ENCODE measurements at regions not wholly inside any gene's neighbourhood (a gene's known extent, or its start where the extent isn't known, plus 50 kb on each side); places are given as distances from the start of the nearest gene placed in this dataset.
"Not testable (repeated sequence)": the region's sequence is repeated elsewhere in the genome, so short reads cannot be mapped to it uniquely, and the experiment has no call there.

DNA sequence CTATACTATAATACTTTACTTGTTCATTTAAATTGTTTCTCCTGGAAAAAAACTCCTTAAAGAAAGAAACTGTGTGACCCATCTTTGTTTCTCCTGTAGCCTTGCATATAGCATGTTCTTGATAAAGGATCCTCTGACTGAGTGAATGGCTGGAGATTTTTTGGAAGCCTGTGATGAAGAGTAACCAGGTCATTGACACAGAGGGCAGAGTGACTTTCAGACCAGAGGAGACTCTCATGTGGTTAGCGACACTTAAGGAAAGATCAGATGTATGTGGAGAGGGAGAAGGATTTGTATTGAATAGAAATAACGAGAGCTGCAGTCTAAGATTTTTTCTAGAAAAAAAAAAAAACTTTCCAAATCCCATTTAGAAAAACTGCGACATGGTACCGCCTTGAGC, 85.5 kb downstream of the TRIM43 start:
- FAIRE-seq (no peak), DNase-seq (ENCODE audit: low read depth, low spot score) (no peak)
- Histone ChIP-seq H3K79me2 (ENCODE audit: control insufficient read depth, insufficient read depth, low read length) (no peaks in the 10 kb centered on the region), H3K27ac (ENCODE audit: insufficient read depth, low read depth, low read length) (no peak overlapping the region), H3K4me1 (ENCODE audit: control insufficient read depth, extremely low read depth, insufficient read depth, low read length) (no peaks in the 10 kb centered on the region), H3K4me2 (ENCODE audit: insufficient read depth, low read length) (no peak overlapping the region), H4K20me1 (replicated peaks; ENCODE audit: control insufficient read depth, extremely low read depth, insufficient read depth, low read length) (no peaks in the 10 kb centered on the region), H3K27me3 (ENCODE audit: control insufficient read depth in 2 of 2, insufficient read depth in 2 of 2, low read length in 2 of 2) (peaks cover 5 to 6% of the 10 kb centered on the region in 2 experiments), H3K9me1 (replicated peaks; ENCODE audit: control insufficient read depth, extremely low read depth, insufficient read depth, low read length) (no peaks in the 10 kb centered on the region), H3K36me3 (ENCODE audit: control insufficient read depth in 2 of 2, extremely low read depth in 1 of 2, insufficient read depth in 2 of 2, low read length in 2 of 2) (no peaks in the 10 kb centered on the region), H3K9ac (replicated peaks; ENCODE audit: extremely low read depth, insufficient read depth, low read length) (no peak overlapping the region), H2AFZ (ENCODE audit: low read depth, low read length) (no peak overlapping the region), H3K4me3 (replicated peaks in 1 of 3; ENCODE audit: insufficient read depth in 1 of 3, low read depth in 1 of 3, low read length in 3 of 3) (no peak overlapping the region), H3K9me3 (replicated peaks; ENCODE audit: control insufficient read depth, insufficient read depth, low read length) (no peaks in the 10 kb centered on the region)
- ChIA-PET CTCF (no interaction called here), POLR2A (no interaction called here)
- no TSS peak for BruUV-seq (replicated peaks)
- intact Hi-C loops (cut with micrococcal nuclease) = no loop called here
- dilution Hi-C loops (cut with MboI; ENCODE audit: extremely low pct_ligation_motif_present, low sequenced_read_pairs) = no loop called here
- no peak for TF ChIP-seq MAX (IDR thresholded peaks at IDR 0.05; ENCODE audit: insufficient read depth, insufficient read length)
- no peak for TF ChIP-seq MYC (IDR thresholded peaks at IDR 0.05; ENCODE audit: low read depth, low read length)
- no peak for TF ChIP-seq EZH2 (IDR thresholded peaks at IDR 0.05; ENCODE audit: borderline replicate concordance, low read depth, low read length, severe bottlenecking)
- no peak for TF ChIP-seq POLR2AphosphoS5 (IDR thresholded peaks at IDR 0.05; ENCODE audit: insufficient read depth, low read depth, low read length)
- no peak for TF ChIP-seq CTCF (IDR thresholded peaks at IDR 0.05; ENCODE audit: extremely low read depth in 1 of 2, insufficient read depth in 1 of 2, low read depth in 1 of 2, low read length in 2 of 2)
- no peak for TF ChIP-seq GATA2 (IDR thresholded peaks at IDR 0.05; ENCODE audit: insufficient read depth, insufficient read length, low read depth, low read length)
- no peak for TF ChIP-seq JUN (IDR thresholded peaks at IDR 0.05; ENCODE audit: borderline replicate concordance, insufficient read depth, insufficient read length, low read depth)
- TF ChIP-seq POLR2A (IDR thresholded peaks at IDR 0.05; ENCODE audit: low read depth, low read length) = no peak
- TF ChIP-seq FOS (IDR thresholded peaks at IDR 0.05; ENCODE audit: borderline replicate concordance, insufficient read depth, low read length) = no peak

DNA sequence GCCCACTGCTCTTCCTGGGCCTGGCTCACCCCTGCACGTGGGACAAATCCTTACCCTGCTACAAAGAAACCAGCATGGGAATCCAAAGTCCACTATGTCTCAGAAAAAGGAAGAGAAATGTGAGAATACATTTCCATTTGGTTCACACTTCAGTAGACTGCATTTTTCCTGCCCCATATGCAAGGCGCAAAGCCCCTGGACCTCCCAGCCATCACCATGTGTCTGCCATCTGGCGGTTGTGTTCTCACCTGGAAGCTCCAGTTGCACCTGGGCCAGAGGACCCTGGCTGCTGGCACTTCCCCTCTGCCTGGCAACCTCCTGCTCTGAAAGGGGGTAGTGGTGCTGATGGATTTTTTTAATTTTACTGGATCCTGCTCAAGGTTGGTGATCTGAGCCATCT, 86.0 kb downstream of the TRIM43 start:
- DNase-seq (ENCODE audit: low read depth, low spot score); H3K9me1 ChIP-seq (replicated peaks; ENCODE audit: control insufficient read depth, extremely low read depth, insufficient read depth, low read length); BruUV-seq (replicated peaks); H3K79me2 ChIP-seq (ENCODE audit: control insufficient read depth, insufficient read depth, low read length); H3K9ac ChIP-seq (replicated peaks; ENCODE audit: extremely low read depth, insufficient read depth, low read length); CTCF ChIA-PET; H3K4me2 ChIP-seq (ENCODE audit: insufficient read depth, low read length); dilution Hi-C loops (cut with MboI; ENCODE audit: extremely low pct_ligation_motif_present, low sequenced_read_pairs); H3K27ac ChIP-seq (ENCODE audit: insufficient read depth, low read depth, low read length); H3K4me1 ChIP-seq (ENCODE audit: control insufficient read depth, extremely low read depth, insufficient read depth, low read length); H3K4me3 ChIP-seq (replicated peaks in 1 of 3; ENCODE audit: insufficient read depth in 1 of 3, low read depth in 1 of 3, low read length in 3 of 3); H3K9me3 ChIP-seq (replicated peaks; ENCODE audit: control insufficient read depth, insufficient read depth, low read length); intact Hi-C loops (cut with micrococcal nuclease); H3K27me3 ChIP-seq (ENCODE audit: control insufficient read depth in 2 of 2, insufficient read depth in 2 of 2, low read length in 2 of 2); H2AFZ ChIP-seq (ENCODE audit: low read depth, low read length); H4K20me1 ChIP-seq (replicated peaks; ENCODE audit: control insufficient read depth, extremely low read depth, insufficient read depth, low read length); H3K36me3 ChIP-seq (ENCODE audit: control insufficient read depth in 2 of 2, extremely low read depth in 1 of 2, insufficient read depth in 2 of 2, low read length in 2 of 2); FAIRE-seq; POLR2A ChIA-PET: not testable (repeated sequence)

DNA sequence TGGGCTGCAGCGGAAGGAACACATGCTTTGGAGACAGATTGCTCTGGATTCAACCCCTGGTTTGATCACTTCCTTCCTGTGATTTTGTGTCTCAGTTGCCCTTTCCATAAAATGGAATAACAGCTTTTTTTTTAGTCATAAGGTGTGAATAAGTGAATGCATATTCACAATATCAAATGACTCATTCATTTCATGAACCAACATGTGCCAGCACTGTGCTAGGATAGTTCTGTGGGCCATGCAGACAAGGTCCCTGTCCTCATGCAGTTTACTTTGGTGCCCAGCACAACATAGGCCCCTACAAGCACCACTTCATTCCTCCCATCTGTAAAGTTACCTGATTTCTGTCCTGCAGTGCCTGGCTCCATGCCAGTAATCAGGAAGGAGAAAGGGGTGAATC, 89.4 kb downstream of the TRIM43 start:
- BruUV-seq (replicated peaks); H3K79me2 ChIP-seq (ENCODE audit: control insufficient read depth, insufficient read depth, low read length); H3K9me3 ChIP-seq (replicated peaks; ENCODE audit: control insufficient read depth, insufficient read depth, low read length); H3K27ac ChIP-seq (ENCODE audit: insufficient read depth, low read depth, low read length); H3K9me1 ChIP-seq (replicated peaks; ENCODE audit: control insufficient read depth, extremely low read depth, insufficient read depth, low read length); DNase-seq (ENCODE audit: low read depth, low spot score); POLR2A ChIA-PET; H3K27me3 ChIP-seq (ENCODE audit: control insufficient read depth in 2 of 2, insufficient read depth in 2 of 2, low read length in 2 of 2); H2AFZ ChIP-seq (ENCODE audit: low read depth, low read length); dilution Hi-C loops (cut with MboI; ENCODE audit: extremely low pct_ligation_motif_present, low sequenced_read_pairs); H3K4me3 ChIP-seq (replicated peaks in 1 of 3; ENCODE audit: insufficient read depth in 1 of 3, low read depth in 1 of 3, low read length in 3 of 3); H3K9ac ChIP-seq (replicated peaks; ENCODE audit: extremely low read depth, insufficient read depth, low read length); H3K36me3 ChIP-seq (ENCODE audit: control insufficient read depth in 2 of 2, extremely low read depth in 1 of 2, insufficient read depth in 2 of 2, low read length in 2 of 2); intact Hi-C loops (cut with micrococcal nuclease); CTCF ChIA-PET; H3K4me2 ChIP-seq (ENCODE audit: insufficient read depth, low read length); H3K4me1 ChIP-seq (ENCODE audit: control insufficient read depth, extremely low read depth, insufficient read depth, low read length); H4K20me1 ChIP-seq (replicated peaks; ENCODE audit: control insufficient read depth, extremely low read depth, insufficient read depth, low read length): not testable (repeated sequence)
- FAIRE-seq = peak; percentile 59

Measured in endothelial cell of umbilical vein (primary cell).